ENCODE measurements at regions not wholly inside any gene's neighbourhood (a gene's known extent, or its start where the extent isn't known, plus 50 kb on each side); places are given as distances from the start of the nearest gene placed in this dataset.

DNA sequence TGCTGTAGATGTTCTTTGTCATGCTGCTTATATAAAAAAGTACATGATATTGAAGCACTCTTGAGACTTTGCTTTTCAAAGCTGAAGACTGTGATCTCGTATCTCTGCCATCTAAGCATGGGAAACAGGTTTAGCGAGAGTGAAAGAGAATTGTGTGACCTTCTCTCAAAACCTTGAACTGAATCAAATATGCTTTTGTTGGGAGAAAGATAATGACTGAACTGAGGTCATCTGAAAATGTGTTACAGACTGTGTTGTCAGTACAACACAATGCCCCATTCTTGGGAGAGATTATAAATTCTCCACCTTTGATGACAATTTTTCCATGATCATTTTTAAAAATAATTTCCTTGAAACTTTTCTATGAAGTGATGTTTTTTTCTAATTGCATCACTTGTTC, 272.1 kb upstream of the SEL1L start:
- POLR2A ChIA-PET = no interaction called here
- Histone ChIP-seq H4K20me1 (ENCODE audit: insufficient read depth, low read length) (no peaks in the 10 kb centered on the region), H3K9me2 (ENCODE audit: insufficient read depth, low read length) (no peaks in the 10 kb centered on the region), H3K4me2 (ENCODE audit: low read length) (no peak overlapping the region), H3K9me3 (ENCODE audit: low read length) (no peaks in the 10 kb centered on the region), H2AFZ (ENCODE audit: low read length) (no peak overlapping the region), H3K4me1 (ENCODE audit: insufficient read depth, low read length, poor library complexity, severe bottlenecking) (no peaks in the 10 kb centered on the region), H3K27ac (ENCODE audit: low read depth, low read length, poor library complexity, severe bottlenecking) (no peak overlapping the region), H3K4me3 (ENCODE audit: low read depth, low read length, poor library complexity, severe bottlenecking) (no peak overlapping the region), H3K79me2 (ENCODE audit: insufficient read depth, low read depth, low read length) (no peaks in the 10 kb centered on the region), H3K36me3 (ENCODE audit: insufficient read depth, low read length) (no peaks in the 10 kb centered on the region)
- TF ChIP-seq EZH2phosphoT487 (IDR thresholded peaks at IDR 0.05; ENCODE audit: borderline replicate concordance, low read depth, low read length) = no peak
- TF ChIP-seq, protein P1, sequence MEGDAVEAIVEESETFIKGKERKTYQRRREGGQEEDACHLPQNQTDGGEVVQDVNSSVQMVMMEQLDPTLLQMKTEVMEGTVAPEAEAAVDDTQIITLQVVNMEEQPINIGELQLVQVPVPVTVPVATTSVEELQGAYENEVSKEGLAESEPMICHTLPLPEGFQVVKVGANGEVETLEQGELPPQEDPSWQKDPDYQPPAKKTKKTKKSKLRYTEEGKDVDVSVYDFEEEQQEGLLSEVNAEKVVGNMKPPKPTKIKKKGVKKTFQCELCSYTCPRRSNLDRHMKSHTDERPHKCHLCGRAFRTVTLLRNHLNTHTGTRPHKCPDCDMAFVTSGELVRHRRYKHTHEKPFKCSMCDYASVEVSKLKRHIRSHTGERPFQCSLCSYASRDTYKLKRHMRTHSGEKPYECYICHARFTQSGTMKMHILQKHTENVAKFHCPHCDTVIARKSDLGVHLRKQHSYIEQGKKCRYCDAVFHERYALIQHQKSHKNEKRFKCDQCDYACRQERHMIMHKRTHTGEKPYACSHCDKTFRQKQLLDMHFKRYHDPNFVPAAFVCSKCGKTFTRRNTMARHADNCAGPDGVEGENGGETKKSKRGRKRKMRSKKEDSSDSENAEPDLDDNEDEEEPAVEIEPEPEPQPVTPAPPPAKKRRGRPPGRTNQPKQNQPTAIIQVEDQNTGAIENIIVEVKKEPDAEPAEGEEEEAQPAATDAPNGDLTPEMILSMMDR (conservative IDR thresholded peaks at IDR 0.05; ENCODE audit: low read length) = no peak
- CTCF ChIA-PET (ENCODE audit: unreplicated experiment) = no interaction called here
- no TSS peak for BruUV-seq (replicated peaks)
- intact Hi-C loops (cut with micrococcal nuclease; ENCODE audit: unreplicated experiment) = no loop called here
- no peak for DNase-seq (ENCODE audit: low spot score)

DNA sequence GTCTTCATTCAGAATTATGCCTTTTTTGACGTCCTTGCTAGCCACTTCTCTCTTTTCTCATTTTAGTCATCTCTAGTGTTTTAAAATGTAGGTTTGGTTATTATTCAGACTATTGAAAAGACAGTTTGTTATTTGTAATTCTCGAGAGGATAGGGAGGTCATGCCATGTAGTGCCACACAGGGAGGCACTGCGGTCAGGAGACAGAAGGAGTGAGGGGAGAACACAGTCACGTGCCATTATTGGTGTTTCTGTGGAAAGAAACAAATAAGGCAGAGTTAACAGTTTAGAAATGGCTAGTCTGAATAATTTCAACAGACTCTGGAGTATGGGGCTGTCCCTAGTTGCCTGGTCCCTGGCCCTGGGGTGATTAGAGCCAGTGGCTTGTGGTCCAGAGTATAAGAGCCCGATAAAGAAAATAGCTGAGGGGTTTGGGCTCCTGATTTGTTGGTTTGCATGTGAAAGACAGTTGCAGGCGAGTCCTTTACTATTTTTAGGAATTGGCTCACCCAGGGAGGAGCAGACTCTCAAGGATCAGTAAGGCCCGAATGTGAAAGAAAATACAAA, 278.1 kb upstream of the SEL1L start:
- POLR2A ChIA-PET = no interaction called here
- CTCF ChIA-PET (ENCODE audit: unreplicated experiment) = no interaction called here

DNA sequence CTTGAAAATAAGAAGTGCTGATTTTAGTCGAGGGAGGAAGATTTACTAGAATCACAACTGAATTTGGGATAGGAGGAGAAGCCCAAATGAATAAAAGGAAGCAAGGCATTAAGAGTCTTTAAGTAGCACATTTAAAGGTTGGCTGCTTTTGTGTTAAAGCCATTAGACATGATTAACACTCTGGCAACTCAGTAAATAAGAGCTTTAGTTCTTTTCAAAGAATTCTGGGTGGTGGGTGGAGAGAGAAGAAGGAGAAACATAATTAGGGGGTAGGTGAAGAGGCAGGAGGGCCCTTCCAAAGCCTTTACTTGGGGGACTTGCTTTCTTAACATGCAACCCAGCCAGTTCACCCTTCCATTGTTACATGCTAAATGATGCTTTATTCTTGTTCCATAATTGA, 284.6 kb upstream of the SEL1L start:
- H3K4me2 ChIP-seq (ENCODE audit: low read length) = no peak overlapping the region
- no peaks in the 10 kb centered on the region for H4K20me1 ChIP-seq (ENCODE audit: insufficient read depth, low read length)
- no peaks in the 10 kb centered on the region for H3K9me3 ChIP-seq (ENCODE audit: low read length)
- no peaks in the 10 kb centered on the region for H3K9me2 ChIP-seq (ENCODE audit: insufficient read depth, low read length)
- H3K36me3 ChIP-seq (ENCODE audit: insufficient read depth, low read length) = no peaks in the 10 kb centered on the region
- TF ChIP-seq, protein P1 (conservative IDR thresholded peaks at IDR 0.05; ENCODE audit: low read length) = no peak
- TF ChIP-seq EZH2phosphoT487 (IDR thresholded peaks at IDR 0.05; ENCODE audit: borderline replicate concordance, low read depth, low read length) = no peak
- no peak overlapping the region for H3K4me3 ChIP-seq (ENCODE audit: low read depth, low read length, poor library complexity, severe bottlenecking)
- no peaks in the 10 kb centered on the region for H3K79me2 ChIP-seq (ENCODE audit: insufficient read depth, low read depth, low read length)
- DNase-seq (ENCODE audit: low spot score) = no peak
- ChIA-PET POLR2A (no interaction called here), CTCF (ENCODE audit: unreplicated experiment) (no interaction called here)
- no peak overlapping the region for H2AFZ ChIP-seq (ENCODE audit: low read length)
- no peaks in the 10 kb centered on the region for H3K4me1 ChIP-seq (ENCODE audit: insufficient read depth, low read length, poor library complexity, severe bottlenecking)
- intact Hi-C loops (cut with micrococcal nuclease; ENCODE audit: unreplicated experiment) = no loop called here
- no TSS peak for BruUV-seq (replicated peaks)
- H3K27ac ChIP-seq (ENCODE audit: low read depth, low read length, poor library complexity, severe bottlenecking) = no peak overlapping the region

More for the DNA sequence above, 278.1 kb upstream of the SEL1L start:
- no peaks in the 10 kb centered on the region for H3K4me1 ChIP-seq (ENCODE audit: insufficient read depth, low read length, poor library complexity, severe bottlenecking)
- no peak overlapping the region for H3K4me3 ChIP-seq (ENCODE audit: low read depth, low read length, poor library complexity, severe bottlenecking)
- no peaks in the 10 kb centered on the region for H3K9me2 ChIP-seq (ENCODE audit: insufficient read depth, low read length)
- intact Hi-C loops (cut with micrococcal nuclease; ENCODE audit: unreplicated experiment) = no loop called here
- H3K27ac ChIP-seq (ENCODE audit: low read depth, low read length, poor library complexity, severe bottlenecking) = no peak overlapping the region
- no TSS peak for BruUV-seq (replicated peaks)
- no peaks in the 10 kb centered on the region for H3K79me2 ChIP-seq (ENCODE audit: insufficient read depth, low read depth, low read length)
- no peaks in the 10 kb centered on the region for H4K20me1 ChIP-seq (ENCODE audit: insufficient read depth, low read length)
- DNase-seq (ENCODE audit: low spot score) = no peak
- H3K36me3 ChIP-seq (ENCODE audit: insufficient read depth, low read length) = no peaks in the 10 kb centered on the region
- TF ChIP-seq, protein P1 (conservative IDR thresholded peaks at IDR 0.05; ENCODE audit: low read length) = no peak
- TF ChIP-seq EZH2phosphoT487 (IDR thresholded peaks at IDR 0.05; ENCODE audit: borderline replicate concordance, low read depth, low read length) = no peak
- H2AFZ ChIP-seq (ENCODE audit: low read length) = no peak overlapping the region
- no peak overlapping the region for H3K4me2 ChIP-seq (ENCODE audit: low read length)
- H3K9me3 ChIP-seq (ENCODE audit: low read length) = no peaks in the 10 kb centered on the region

Data from OCI-LY7 (cell line).